Keratinocyte (primary cell): ENCODE measurements at regions not wholly inside any gene's neighbourhood (a gene's known extent, or its start where the extent isn't known, plus 50 kb on each side); places are given as distances from the start of the nearest gene placed in this dataset.

Experiments used
- DNase-seq: peaks from one replicate; pipeline ENCODE4 v3.0.0-alpha.2; 2011; ENCODE audit warnings: low read depth, missing footprints, low spot score
- FAIRE-seq: peaks from 2 replicates; lab custom pipeline; 2011; peaks lifted over from hg19 to GRCh38; lab: Jason Lieb, UNC
- H2AFZ ChIP-seq: 2 replicates; pipeline ENCODE4 v1.6.0; 2012; ENCODE audit warnings: low read length, control low read depth, inconsistent platforms; ENCODE audit not compliant: control insufficient read depth
- H3K27ac ChIP-seq: 2 replicates; pipeline ENCODE4 v1.5.1; 2011; ENCODE audit warnings: low read length; ENCODE audit not compliant: control insufficient read depth, insufficient read depth
- H3K27me3 ChIP-seq: 3 replicates; pipeline ENCODE4 v1.6.0; 2011; ENCODE audit warnings: low read length; ENCODE audit not compliant: control insufficient read depth, insufficient read depth; ENCODE audit errors: extremely low read depth
- H3K36me3 ChIP-seq, 2 experiments: 2 replicates in 1 of 2; 3 replicates in 1 of 2; pipeline ENCODE4 v1.5.1; 2011; ENCODE audit warnings: low read length in 2 of 2, mild to moderate bottlenecking in 1 of 2; ENCODE audit not compliant: control insufficient read depth in 2 of 2, insufficient read depth in 2 of 2; ENCODE audit errors: extremely low read depth in 1 of 2
- H3K4me1 ChIP-seq: 3 replicates; pipeline ENCODE4 v1.5.1; 2011; ENCODE audit warnings: low read length; ENCODE audit not compliant: control insufficient read depth, insufficient read depth; ENCODE audit errors: extremely low read depth
- H3K4me2 ChIP-seq: 3 replicates; pipeline ENCODE4 v1.6.0; 2011; ENCODE audit warnings: low read depth, low read length; ENCODE audit not compliant: control insufficient read depth, insufficient read depth; ENCODE audit errors: extremely low read depth
- H3K4me3 ChIP-seq, 3 experiments: fragments of 200-600 bp in 1 of 3; sonication (generic) in 1 of 3; 2 replicates in 2 of 3; 3 replicates in 1 of 3; pipeline ENCODE4 v1.5.1; 2011 to 2016; ENCODE audit warnings: low read length in 3 of 3, mild to moderate bottlenecking in 3 of 3, control low read depth in 2 of 3, inconsistent platforms in 1 of 3, low read depth in 1 of 3, mixed read lengths in 1 of 3, mixed run types in 1 of 3, moderate library complexity in 1 of 3; ENCODE audit not compliant: control insufficient read depth in 2 of 3, insufficient read depth in 2 of 3; ENCODE audit errors: extremely low read depth in 1 of 3
- H3K79me2 ChIP-seq: 2 replicates; pipeline ENCODE4 v1.6.0; 2012; ENCODE audit warnings: low read length; ENCODE audit not compliant: control insufficient read depth, insufficient read depth
- H3K9ac ChIP-seq: 3 replicates; pipeline ENCODE4 v1.6.0; 2011; ENCODE audit warnings: low read length; ENCODE audit not compliant: control insufficient read depth, insufficient read depth; ENCODE audit errors: extremely low read depth
- H3K9me1 ChIP-seq: 3 replicates; pipeline ENCODE4 v1.6.0; 2011; ENCODE audit warnings: low read length; ENCODE audit not compliant: control insufficient read depth, insufficient read depth; ENCODE audit errors: extremely low read depth
- H3K9me3 ChIP-seq: 2 replicates; pipeline ENCODE4 v1.5.1; 2012; ENCODE audit warnings: low read depth, low read length; ENCODE audit not compliant: control insufficient read depth
- H4K20me1 ChIP-seq: 3 replicates; pipeline ENCODE4 v1.6.0; 2011; ENCODE audit warnings: low read length; ENCODE audit not compliant: control insufficient read depth, insufficient read depth; ENCODE audit errors: extremely low read depth
- CTCF ChIP-seq, 3 experiments: IDR thresholded peaks in 1 of 3; conservative IDR thresholded peaks in 1 of 3; optimal IDR thresholded peaks in 1 of 3; 2 replicates in 2 of 3; 3 replicates in 1 of 3; pipeline versions ENCODE3 to v1.5.1; 2011; ENCODE audit warnings: low read length in 3 of 3, mild to moderate bottlenecking in 3 of 3, moderate library complexity in 2 of 3, control low read depth in 1 of 3, inconsistent platforms in 1 of 3; ENCODE audit not compliant: insufficient read depth in 2 of 3; ENCODE audit errors: extremely low read depth in 1 of 3
- EZH2 ChIP-seq: IDR thresholded peaks from one replicate; pipeline ENCODE4 v1.6.1; 2012; ENCODE audit warnings: inconsistent platforms, mild to moderate bottlenecking, low read length, moderate library complexity
- dilution Hi-C: fragments of 300-500 bp; cut with MboI; formaldehyde crosslinking; loops from one replicate; pipeline ENCODE4 v1.7.0; 2020; ENCODE audit warnings: low sequenced_read_pairs; ENCODE audit not compliant: extremely low pct_ligation_motif_present

- DNase-seq (no peak), FAIRE-seq (no peak)
- H4K20me1 ChIP-seq, result no peaks in the 10 kb centered on the region
- peaks cover 15% of the 10 kb centered on the region for H3K4me1 ChIP-seq
- TF ChIP-seq EZH2 (no peak), CTCF (optimal IDR thresholded peaks at IDR 0.05 in 1 of 3, IDR thresholded peaks at IDR 0.05 in 1 of 3, conservative IDR thresholded peaks at IDR 0.05 in 1 of 3; ENCODE audit: extremely low read depth in 1 of 3, insufficient read depth in 2 of 3, low read length in 3 of 3) (no peak)
- dilution Hi-C loops, result no loop called here
- H3K9ac ChIP-seq, result no peak overlapping the region
- H3K36me3 ChIP-seq, result no peaks in the 10 kb centered on the region
- H3K9me3 ChIP-seq, result no peaks in the 10 kb centered on the region
- no peaks in the 10 kb centered on the region for H3K79me2 ChIP-seq
- no peak overlapping the region for H3K27ac ChIP-seq
- H3K4me2 ChIP-seq, result no peak overlapping the region
- H3K9me1 ChIP-seq, result no peaks in the 10 kb centered on the region
- no peaks in the 10 kb centered on the region for H3K27me3 ChIP-seq
- no peak overlapping the region for H2AFZ ChIP-seq
- no peak overlapping the region for H3K4me3 ChIP-seq
These were observed 81.0 kb downstream of the RIN2 start for GRCh38 chr20:19839053-19839452.

- FAIRE-seq (peak; percentile 56), DNase-seq (no peak)
- no peaks in the 10 kb centered on the region for H3K9me3 ChIP-seq
- H3K36me3 ChIP-seq, result no peaks in the 10 kb centered on the region
- no peaks in the 10 kb centered on the region for H3K79me2 ChIP-seq
- no peak for TF ChIP-seq EZH2
- TF ChIP-seq CTCF (optimal IDR thresholded peaks at IDR 0.05 in 1 of 3, IDR thresholded peaks at IDR 0.05 in 1 of 3, conservative IDR thresholded peaks at IDR 0.05 in 1 of 3; ENCODE audit: extremely low read depth in 1 of 3, insufficient read depth in 2 of 3, low read length in 3 of 3), result no peak
- no peaks in the 10 kb centered on the region for H4K20me1 ChIP-seq
- no peak overlapping the region for H3K27ac ChIP-seq
- H2AFZ ChIP-seq, result peak overlapping the region; percentile 27
- H3K4me1 ChIP-seq, result peaks cover 15% of the 10 kb centered on the region
- dilution Hi-C loops, result no loop called here
- H3K27me3 ChIP-seq, result no peaks in the 10 kb centered on the region
- no peak overlapping the region for H3K4me3 ChIP-seq
- no peaks in the 10 kb centered on the region for H3K9me1 ChIP-seq
- no peak overlapping the region for H3K4me2 ChIP-seq
- H3K9ac ChIP-seq, result no peak overlapping the region
These were observed 82.2 kb downstream of the RIN2 start for GRCh38 chr20:19840111-19840710.
